HG03196 (cell line): ENCODE measurements at regions not wholly inside any gene's neighbourhood (a gene's known extent, or its start where the extent isn't known, plus 50 kb on each side); places are given as distances from the start of the nearest gene placed in this dataset.

Experiments
- ATAC-seq: cut with Tn5 transposase; IDR thresholded peaks from one replicate; pipeline ENCODE4 v1.9.1; 2021; ENCODE audit not compliant: unreplicated experiment

GRCh38 chr12:18897823-18898222 lies 159.9 kb downstream of the CAPZA3 start:
- no peak for ATAC-seq

GRCh38 chr12:18898470-18898869 lies 160.6 kb downstream of the CAPZA3 start:
- ATAC-seq, result no peak

DNA sequence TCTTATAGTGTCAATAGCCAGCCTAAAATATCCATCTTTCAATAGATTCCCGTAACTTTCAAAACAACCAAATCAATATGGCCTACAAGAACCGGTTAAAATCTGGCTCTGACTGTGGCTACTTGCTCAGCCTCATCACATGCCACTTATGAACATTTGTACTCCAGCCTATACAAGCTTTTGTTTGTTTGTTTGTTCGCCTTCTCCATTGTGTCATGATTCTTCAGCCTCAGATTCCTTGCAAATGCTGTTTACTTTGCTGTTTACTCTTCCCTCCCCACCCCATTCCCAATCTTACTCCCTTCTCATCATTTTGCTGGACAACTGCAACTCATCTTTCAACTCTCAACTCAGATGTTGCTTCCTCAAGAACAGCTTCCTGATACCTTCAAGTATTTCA lies 161.2 kb downstream of the CAPZA3 start:
- no peak for ATAC-seq

DNA sequence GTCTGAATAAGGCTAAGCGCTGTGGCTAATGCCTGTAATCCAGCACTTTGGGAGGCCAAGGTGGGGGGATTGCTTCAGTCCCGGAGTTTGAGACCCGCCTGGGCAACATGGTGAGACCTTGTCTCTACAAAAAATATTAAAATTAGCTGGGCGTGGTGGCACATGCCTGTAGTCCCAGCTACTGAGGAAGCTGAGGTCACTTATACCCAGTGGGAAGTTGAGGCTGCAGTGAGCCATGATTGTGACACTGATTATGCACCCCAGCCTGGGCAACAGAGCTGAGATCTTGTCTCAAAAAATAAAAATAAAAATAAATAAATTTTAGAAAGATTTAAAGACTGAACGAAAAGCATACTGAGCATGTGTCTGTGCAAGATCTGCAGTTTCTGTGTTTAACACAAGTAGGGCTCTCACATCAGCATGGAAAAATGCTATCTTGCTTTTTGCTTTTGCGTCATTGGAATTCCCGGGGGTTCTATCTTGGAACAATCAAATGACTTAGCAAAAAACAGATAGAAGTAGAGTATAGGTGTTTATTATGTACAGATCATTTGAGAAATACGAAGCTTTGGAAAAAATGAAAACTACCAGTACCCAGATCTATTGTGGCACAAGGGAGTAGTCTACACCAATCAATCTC lies 161.9 kb downstream of the CAPZA3 start:
- no peak for ATAC-seq

DNA sequence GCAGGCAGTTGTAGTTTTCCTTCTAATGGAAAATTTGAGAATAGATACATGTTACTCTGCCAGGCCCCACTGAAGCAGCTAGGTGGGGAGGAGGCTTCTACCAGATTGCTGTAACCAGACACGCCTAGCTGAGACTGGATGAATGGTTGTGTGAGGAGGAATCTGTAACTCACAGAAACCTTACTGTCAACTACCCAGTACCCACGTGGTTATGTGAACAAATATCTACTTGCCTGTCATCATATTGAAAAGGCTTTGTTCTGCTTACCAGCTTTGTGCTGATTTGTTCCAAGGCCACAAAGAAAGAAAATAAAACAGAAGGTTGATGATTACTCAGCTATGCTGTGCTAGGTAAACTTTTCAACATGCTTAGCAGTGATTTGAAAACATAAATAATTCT lies 167.2 kb downstream of the CAPZA3 start:
- ATAC-seq, result no peak

DNA sequence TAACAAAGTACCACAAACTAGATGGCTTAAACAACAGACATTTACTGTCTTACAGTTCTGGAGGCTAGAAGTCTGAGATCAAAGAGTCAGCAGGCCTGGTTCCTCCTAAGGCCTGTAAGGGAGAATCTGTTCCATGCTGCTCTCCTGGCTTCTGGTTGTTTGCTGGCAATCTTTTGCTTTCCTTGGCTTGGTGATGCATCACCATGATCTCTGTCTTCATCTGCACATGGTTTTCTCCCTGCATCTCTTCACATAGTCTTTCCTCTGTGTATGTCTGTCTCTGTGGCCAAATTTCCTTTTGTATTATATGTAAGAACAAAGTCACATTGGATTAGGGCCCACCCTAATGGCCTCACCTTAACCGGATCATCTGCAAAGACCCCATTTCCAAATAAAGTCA lies 168.5 kb downstream of the CAPZA3 start:
- ATAC-seq, result no peak

DNA sequence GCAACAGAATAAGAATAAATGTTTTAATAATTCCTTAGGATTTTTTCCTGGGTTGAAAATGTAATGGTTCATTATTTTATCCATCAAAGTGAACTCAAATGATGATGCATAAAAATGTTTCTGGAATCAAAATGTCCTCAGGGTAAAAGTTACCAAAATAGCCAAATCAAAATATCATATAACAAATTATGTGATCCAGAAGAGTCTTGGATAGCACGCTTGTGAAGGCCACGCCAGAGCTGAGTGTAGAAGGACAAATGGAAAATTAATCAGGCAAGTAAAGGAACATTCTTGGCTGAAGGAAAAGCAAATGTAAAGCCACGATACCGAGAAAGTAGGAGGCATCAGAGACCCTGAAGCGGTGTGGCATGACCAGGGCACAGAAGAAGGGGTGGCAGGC lies 169.2 kb downstream of the CAPZA3 start:
- ATAC-seq, result no peak

DNA sequence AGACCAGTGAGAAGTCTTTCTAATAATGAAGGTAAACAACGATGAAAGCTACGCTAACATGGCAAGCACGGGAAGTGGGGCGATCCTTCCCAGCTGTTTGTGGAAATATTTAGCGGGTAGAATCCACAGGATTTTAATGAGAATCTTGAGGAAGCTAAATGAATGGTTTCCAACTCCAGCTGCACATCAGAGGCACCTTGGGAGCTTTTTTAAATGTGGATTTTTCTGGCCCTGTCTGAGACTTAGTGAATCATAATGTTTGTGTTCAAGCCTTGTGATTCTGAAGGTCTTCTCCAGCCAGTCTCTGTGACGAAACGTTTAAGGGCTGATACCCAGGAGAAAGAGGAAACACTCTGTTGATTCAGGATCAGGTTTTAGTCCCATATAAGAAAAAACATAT lies 169.8 kb downstream of the CAPZA3 start:
- no peak for ATAC-seq

- ATAC-seq, result no peak
These were observed 170.3 kb downstream of the CAPZA3 start for GRCh38 chr12:18908191-18908590.

DNA sequence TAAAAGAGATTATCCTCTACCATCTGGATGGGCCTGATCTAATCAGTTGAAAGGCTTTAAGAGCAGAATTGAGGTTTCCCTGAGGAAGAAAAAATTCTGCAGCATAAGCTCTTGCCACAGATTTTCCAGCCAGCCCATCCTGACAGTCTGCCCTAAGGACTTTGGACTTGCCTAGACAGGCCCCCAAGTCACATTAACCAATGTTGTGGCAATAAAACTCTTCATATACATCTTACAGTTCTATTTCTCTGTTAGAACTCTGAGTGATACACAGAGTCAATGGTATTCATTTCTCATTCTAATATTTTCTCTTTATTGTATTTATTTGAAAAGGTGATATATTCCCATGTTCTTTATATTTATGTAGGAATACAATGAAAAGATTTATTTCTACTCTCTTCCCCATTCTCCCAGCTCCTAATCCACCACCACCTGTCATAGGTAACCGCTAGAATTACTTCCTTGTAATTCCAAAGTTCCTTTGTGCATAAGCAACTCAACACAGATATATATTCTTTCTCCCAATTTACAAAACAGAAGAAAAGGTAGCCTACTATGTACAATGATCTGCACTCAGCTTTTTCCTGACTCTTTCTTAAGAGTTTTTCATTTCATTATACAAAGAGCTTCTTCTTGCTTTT lies 182.1 kb downstream of the CAPZA3 start:
- ATAC-seq, result no peak

DNA sequence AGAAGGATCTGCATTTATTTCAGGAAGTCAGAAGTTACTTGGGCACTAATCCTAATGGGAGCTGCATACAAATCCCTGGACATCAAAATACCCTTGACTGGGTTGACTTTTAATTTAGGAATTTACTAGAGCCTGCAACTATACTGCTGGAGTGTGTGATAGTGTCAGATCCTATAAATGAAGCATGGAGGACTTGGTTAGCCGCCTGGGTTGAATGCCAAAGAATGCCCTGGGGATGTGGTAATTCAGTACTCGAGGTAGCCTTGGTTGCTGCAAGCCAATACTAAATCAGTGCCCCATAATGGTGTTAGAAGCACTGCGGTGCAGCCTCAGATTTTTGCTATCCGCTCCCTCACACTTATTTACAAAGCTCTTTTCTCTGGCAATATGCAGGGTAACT lies 184.9 kb downstream of the CAPZA3 start:
- no peak for ATAC-seq

GRCh38 chr12:18923721-18924120 lies 185.8 kb downstream of the CAPZA3 start:
- ATAC-seq, result no peak

GRCh38 chr12:18926188-18926587 lies 188.3 kb downstream of the CAPZA3 start:
- ATAC-seq, result no peak

GRCh38 chr12:18932211-18932610 lies 194.3 kb downstream of the CAPZA3 start:
- no peak for ATAC-seq

GRCh38 chr12:18932715-18933114 lies 194.8 kb downstream of the CAPZA3 start:
- no peak for ATAC-seq

- no peak for ATAC-seq
These were observed 194.1 kb upstream of the PLEKHA5 start for GRCh38 chr12:18935371-18935965.

- no peak for ATAC-seq
These were observed 190.5 kb upstream of the PLEKHA5 start for GRCh38 chr12:18939051-18939450.

GRCh38 chr12:18942669-18943068 lies 186.9 kb upstream of the PLEKHA5 start:
- ATAC-seq, result no peak

DNA sequence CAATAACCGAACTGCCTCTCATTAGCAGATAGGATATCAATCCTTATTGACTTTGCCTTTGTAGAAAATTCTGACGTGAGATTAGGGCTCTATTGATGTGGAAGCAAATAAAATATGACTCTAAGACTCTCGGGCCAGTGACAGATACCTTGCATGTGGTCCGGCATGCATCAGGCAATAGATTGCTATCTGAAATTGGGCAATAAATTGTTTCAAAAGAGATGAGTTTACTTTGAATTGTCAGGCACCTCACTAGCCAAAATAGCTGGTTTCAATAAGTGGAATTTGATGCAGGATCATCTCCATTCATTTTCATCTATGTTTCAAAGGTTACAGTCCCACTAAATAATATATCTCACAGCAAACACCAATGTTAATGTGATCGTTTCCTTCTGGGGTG lies 186.3 kb upstream of the PLEKHA5 start:
- no peak for ATAC-seq

- ATAC-seq, result no peak
These were observed 183.4 kb upstream of the PLEKHA5 start for GRCh38 chr12:18946106-18946505.

DNA sequence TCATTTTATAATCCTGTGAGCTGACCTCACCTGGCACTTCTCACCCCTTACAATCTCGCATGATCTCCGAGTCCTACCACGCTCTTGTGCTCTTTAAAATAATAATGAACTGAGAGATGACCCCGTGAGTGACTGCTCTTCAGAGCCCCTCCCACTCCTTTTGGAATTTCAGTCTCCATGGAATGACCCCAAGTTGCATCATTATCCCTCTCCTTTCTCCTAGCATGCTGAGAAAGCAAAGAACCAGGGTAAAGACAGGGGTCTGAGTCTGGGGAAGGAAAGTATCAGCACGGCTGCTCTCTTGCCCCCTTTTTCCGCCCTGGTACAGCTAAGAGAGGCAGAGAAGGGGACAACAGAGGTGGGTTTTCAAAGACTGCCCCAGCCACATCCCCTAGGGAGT lies 178.3 kb upstream of the PLEKHA5 start:
- no peak for ATAC-seq

DNA sequence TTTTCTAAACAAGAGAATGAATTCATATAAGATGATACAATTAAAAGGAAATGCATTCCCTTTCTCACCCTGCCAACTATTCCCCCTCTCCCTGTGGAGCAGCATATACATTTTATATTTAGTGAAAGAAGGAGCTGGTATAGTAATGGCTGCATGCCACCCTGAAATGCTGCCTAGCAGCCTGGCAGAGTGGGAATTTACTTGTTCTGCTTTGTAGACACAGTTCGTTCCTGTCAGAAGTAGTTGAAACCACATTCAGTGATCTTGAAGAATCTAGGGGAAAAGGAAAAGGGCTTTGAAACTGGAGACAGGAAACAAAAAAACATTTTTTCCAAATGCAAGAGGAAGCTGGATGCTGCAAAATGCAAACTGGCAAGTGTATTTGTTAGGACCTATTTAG lies 176.0 kb upstream of the PLEKHA5 start:
- no peak for ATAC-seq

DNA sequence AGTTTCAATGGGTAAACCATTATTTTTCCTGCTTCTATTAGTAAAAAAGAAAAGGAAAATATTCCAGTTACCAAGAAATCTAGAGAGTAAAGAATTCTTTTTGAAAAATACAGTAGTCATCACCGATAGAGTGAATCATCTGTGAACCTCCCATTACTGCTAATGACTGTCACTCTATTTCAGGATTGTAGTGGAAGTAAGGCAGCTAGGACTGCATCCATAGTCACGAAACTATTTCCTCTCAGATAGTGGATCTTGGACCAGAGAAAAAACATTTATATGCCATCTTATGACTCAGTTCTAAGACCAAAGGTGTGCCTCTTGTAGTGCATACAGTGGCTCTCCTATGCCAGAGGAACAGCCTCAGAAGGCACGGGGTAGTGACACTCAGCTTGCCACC lies 173.9 kb upstream of the PLEKHA5 start:
- ATAC-seq, result no peak
